Neural progenitor cell (in vitro differentiated cells): ENCODE measurements at regions not wholly inside any gene's neighbourhood (a gene's known extent, or its start where the extent isn't known, plus 50 kb on each side); places are given as distances from the start of the nearest gene placed in this dataset.
"Not testable (repeated sequence)": the region's sequence is repeated elsewhere in the genome, so short reads cannot be mapped to it uniquely, and the experiment has no call there.

ENCODE experiments used
- DNase-seq: peaks from one replicate; pipeline ENCODE4 v3.0.0-alpha.2; 2016; ENCODE audit warnings: low spot score
- H2AFZ ChIP-seq: fragments of 200-600 bp; sonication (generic); replicated peaks from 2 replicates; pipeline ENCODE4 v1.6.1; 2016; ENCODE audit warnings: antibody characterized with exemption
- H3F3A ChIP-seq: fragments of 200-600 bp; sonication (generic); 2 replicates; pipeline ENCODE4 v1.6.1; 2016; ENCODE audit warnings: antibody characterized with exemption, low read depth
- H3K27ac ChIP-seq: fragments of 200-600 bp; sonication (generic); 2 replicates; pipeline ENCODE4 v1.5.1; 2016; ENCODE audit warnings: mild to moderate bottlenecking
- H3K27me3 ChIP-seq: fragments of 200-600 bp; sonication (generic); 2 replicates; pipeline ENCODE4 v1.6.1; 2016; ENCODE audit warnings: mild to moderate bottlenecking, moderate library complexity
- H3K36me3 ChIP-seq: fragments of 200-600 bp; sonication (generic); 2 replicates; pipeline ENCODE4 v1.5.1; 2016
- H3K4me1 ChIP-seq: fragments of 200-600 bp; sonication (generic); 2 replicates; pipeline ENCODE4 v1.6.1; 2016; ENCODE audit warnings: mixed run types
- H3K4me2 ChIP-seq: fragments of 200-600 bp; sonication (generic); 2 replicates; pipeline ENCODE4 v1.6.1; 2016
- H3K4me3 ChIP-seq: fragments of 200-600 bp; sonication (generic); 2 replicates; pipeline ENCODE4 v1.5.1; 2016
- H3K79me2 ChIP-seq: fragments of 200-600 bp; sonication (generic); 2 replicates; pipeline ENCODE4 v1.6.1; 2016; ENCODE audit warnings: low read depth
- H3K9ac ChIP-seq: fragments of 200-600 bp; sonication (generic); 2 replicates; pipeline ENCODE4 v1.6.1; 2016
- H3K9me3 ChIP-seq: fragments of 200-600 bp; sonication (generic); 2 replicates; pipeline ENCODE4 v1.5.1; 2016; ENCODE audit warnings: low read depth
- H4K20me1 ChIP-seq: fragments of 200-600 bp; sonication (generic); 2 replicates; pipeline ENCODE4 v1.6.1; 2016; ENCODE audit warnings: low read depth
- H3K27ac Mint-ChIP-seq: 3 replicates; pipeline ENCODE4 v1.8.0; 2021; ENCODE audit warnings: mixed read lengths
- H3K27me3 Mint-ChIP-seq: 2 replicates; pipeline ENCODE4 v1.8.0; 2022; ENCODE audit warnings: low read depth, mild to moderate bottlenecking, inconsistent platforms, moderate library complexity, mixed read lengths; ENCODE audit not compliant: insufficient read depth
- H3K36me3 Mint-ChIP-seq: 3 replicates; pipeline ENCODE4 v1.8.0; 2021; ENCODE audit warnings: mixed read lengths
- H3K4me1 Mint-ChIP-seq: 3 replicates; pipeline ENCODE4 v1.8.0; 2021; ENCODE audit warnings: mixed read lengths
- H3K4me3 Mint-ChIP-seq: 3 replicates; pipeline ENCODE4 v1.8.0; 2021; ENCODE audit warnings: mild to moderate bottlenecking, moderate library complexity, mixed read lengths
- H3K9me3 Mint-ChIP-seq: 3 replicates; pipeline ENCODE4 v1.8.0; 2020; ENCODE audit warnings: mixed read lengths

- not testable (repeated sequence) for H3F3A ChIP-seq, H3K27ac Mint-ChIP-seq, H3K27me3 Mint-ChIP-seq, H4K20me1 ChIP-seq, H3K4me3 ChIP-seq, H3K4me3 Mint-ChIP-seq, H3K79me2 ChIP-seq, H3K27ac ChIP-seq, H3K4me1 Mint-ChIP-seq, H2AFZ ChIP-seq, DNase-seq, H3K27me3 ChIP-seq, H3K36me3 Mint-ChIP-seq, H3K9ac ChIP-seq, H3K36me3 ChIP-seq, H3K4me2 ChIP-seq, H3K9me3 ChIP-seq, H3K4me1 ChIP-seq
- H3K9me3 Mint-ChIP-seq: peaks cover 14% of the 10 kb centered on the region
Measured at GRCh38 chr14:19198341-19198740, 231.1 kb downstream of the POTEM start.

GRCh38 chr14:19201394-19202052, 232.6 kb downstream of the POTEG start:
- not testable (repeated sequence) for H2AFZ ChIP-seq, H4K20me1 ChIP-seq, H3K27ac ChIP-seq, H3K36me3 ChIP-seq, H3K27me3 Mint-ChIP-seq, H3K4me2 ChIP-seq, H3K4me3 Mint-ChIP-seq, H3K4me1 ChIP-seq, DNase-seq, H3K36me3 Mint-ChIP-seq, H3K4me3 ChIP-seq, H3K79me2 ChIP-seq, H3K9ac ChIP-seq, H3K27ac Mint-ChIP-seq, H3K4me1 Mint-ChIP-seq, H3K9me3 ChIP-seq, H3K27me3 ChIP-seq, H3F3A ChIP-seq
- H3K9me3 Mint-ChIP-seq: peaks cover 16% of the 10 kb centered on the region

- not testable (repeated sequence) for H3K4me1 ChIP-seq, H3K27me3 ChIP-seq, H3K9ac ChIP-seq, H3K4me2 ChIP-seq, H3K9me3 ChIP-seq, H3K79me2 ChIP-seq, H3F3A ChIP-seq, H3K4me1 Mint-ChIP-seq, H3K4me3 Mint-ChIP-seq, H3K4me3 ChIP-seq, H4K20me1 ChIP-seq, DNase-seq, H3K36me3 Mint-ChIP-seq, H3K27ac Mint-ChIP-seq, H3K27ac ChIP-seq, H2AFZ ChIP-seq, H3K27me3 Mint-ChIP-seq, H3K36me3 ChIP-seq
- H3K9me3 Mint-ChIP-seq: peaks cover 16% of the 10 kb centered on the region
Measured at GRCh38 chr14:19202053-19202442, 232.1 kb downstream of the POTEG start.

GRCh38 chr14:19203250-19203972, 230.7 kb downstream of the POTEG start:
- not testable (repeated sequence) for H2AFZ ChIP-seq, H3K4me2 ChIP-seq, H3K4me1 ChIP-seq, H3F3A ChIP-seq, H3K36me3 ChIP-seq, H3K9me3 ChIP-seq, H3K27me3 Mint-ChIP-seq, H3K27ac ChIP-seq, H3K4me3 ChIP-seq, H3K9me3 Mint-ChIP-seq, H3K36me3 Mint-ChIP-seq, H4K20me1 ChIP-seq, H3K27me3 ChIP-seq, DNase-seq, H3K9ac ChIP-seq, H3K4me1 Mint-ChIP-seq, H3K27ac Mint-ChIP-seq, H3K79me2 ChIP-seq, H3K4me3 Mint-ChIP-seq

- not testable (repeated sequence) for H3F3A ChIP-seq, DNase-seq, H3K4me3 Mint-ChIP-seq, H3K9ac ChIP-seq, H3K9me3 ChIP-seq, H3K9me3 Mint-ChIP-seq, H3K27me3 Mint-ChIP-seq, H3K4me2 ChIP-seq, H2AFZ ChIP-seq, H3K36me3 ChIP-seq, H3K27ac Mint-ChIP-seq, H4K20me1 ChIP-seq, H3K4me1 Mint-ChIP-seq, H3K27me3 ChIP-seq, H3K79me2 ChIP-seq, H3K27ac ChIP-seq, H3K4me3 ChIP-seq, H3K4me1 ChIP-seq, H3K36me3 Mint-ChIP-seq
Measured at GRCh38 chr14:19204827-19205226, 229.3 kb downstream of the POTEG start.

- H3K4me1 Mint-ChIP-seq, H3K4me3 Mint-ChIP-seq, H3F3A ChIP-seq, H3K9ac ChIP-seq, H3K27me3 Mint-ChIP-seq, H3K27ac ChIP-seq, H3K36me3 ChIP-seq, H3K27ac Mint-ChIP-seq, H2AFZ ChIP-seq, DNase-seq, H4K20me1 ChIP-seq, H3K4me1 ChIP-seq, H3K4me2 ChIP-seq, H3K9me3 ChIP-seq, H3K4me3 ChIP-seq, H3K9me3 Mint-ChIP-seq, H3K36me3 Mint-ChIP-seq, H3K79me2 ChIP-seq, H3K27me3 ChIP-seq: not testable (repeated sequence)
Measured at GRCh38 chr14:19216480-19216879, 217.7 kb downstream of the POTEG start.

- not testable (repeated sequence) for H4K20me1 ChIP-seq, H3K79me2 ChIP-seq, H3K36me3 ChIP-seq, H3K9me3 Mint-ChIP-seq, H3K4me3 Mint-ChIP-seq, H3K4me2 ChIP-seq, H3K4me1 ChIP-seq, H3K4me1 Mint-ChIP-seq, H3K4me3 ChIP-seq, H3K27ac Mint-ChIP-seq, H3K36me3 Mint-ChIP-seq, H3K27ac ChIP-seq, DNase-seq, H2AFZ ChIP-seq, H3F3A ChIP-seq, H3K9me3 ChIP-seq, H3K27me3 ChIP-seq, H3K27me3 Mint-ChIP-seq, H3K9ac ChIP-seq
Measured at GRCh38 chr14:19219423-19219822, 214.7 kb downstream of the POTEG start.

- not testable (repeated sequence) for DNase-seq, H3K27me3 Mint-ChIP-seq, H3K4me1 ChIP-seq, H3K27ac ChIP-seq, H3F3A ChIP-seq, H3K36me3 Mint-ChIP-seq, H3K4me1 Mint-ChIP-seq, H3K27me3 ChIP-seq, H2AFZ ChIP-seq, H3K9me3 Mint-ChIP-seq, H3K27ac Mint-ChIP-seq, H3K4me3 ChIP-seq, H3K4me3 Mint-ChIP-seq, H3K9me3 ChIP-seq, H3K9ac ChIP-seq, H4K20me1 ChIP-seq, H3K79me2 ChIP-seq, H3K4me2 ChIP-seq, H3K36me3 ChIP-seq
Measured at GRCh38 chr14:19231421-19231820, 202.7 kb downstream of the POTEG start.
